NB4 (cell line): ENCODE measurements at regions not wholly inside any gene's neighbourhood (a gene's known extent, or its start where the extent isn't known, plus 50 kb on each side); places are given as distances from the start of the nearest gene placed in this dataset.

ENCODE experiments used
- DNase-seq: peaks from one replicate; pipeline ENCODE4 v3.0.0; 2010; ENCODE audit warnings: low read depth
- H3K4me3 ChIP-seq: one replicate; pipeline ENCODE4 v1.5.1; 2011; ENCODE audit warnings: mild to moderate bottlenecking, low read depth, low read length, moderate library complexity
- CTCF ChIP-seq: IDR thresholded peaks from one replicate; pipeline ENCODE4 v1.5.1; 2012; ENCODE audit warnings: low read depth, low read length
- MAX ChIP-seq: IDR thresholded peaks from 2 replicates; pipeline ENCODE4 v1.6.1; 2011; ENCODE audit warnings: low read depth, low read length
- MYC ChIP-seq: IDR thresholded peaks from 2 replicates; pipeline ENCODE4 v1.6.1; 2011; ENCODE audit warnings: low read depth, low read length
- POLR2A ChIP-seq: IDR thresholded peaks from 2 replicates; pipeline ENCODE4 v1.6.1; 2011; ENCODE audit warnings: mild to moderate bottlenecking; ENCODE audit not compliant: insufficient read length; ENCODE audit errors: extremely low read depth

- DNase-seq = no peak
- H3K4me3 ChIP-seq = no peak overlapping the region
- TF ChIP-seq MAX = no peak
- TF ChIP-seq MYC = no peak
Observed at GRCh38 chr6:87794922-87795885, 93.2 kb upstream of the AKIRIN2 start.

- TF ChIP-seq CTCF (no peak), MYC (no peak), POLR2A (no peak), MAX (no peak)
- no peak overlapping the region for H3K4me3 ChIP-seq
- no peak for DNase-seq
Observed at GRCh38 chr6:87793315-87793714, 91.3 kb upstream of the AKIRIN2 start.

- H3K4me3 ChIP-seq = no peak overlapping the region
- no peak for DNase-seq
- TF ChIP-seq POLR2A (no peak), CTCF (no peak)
Observed at GRCh38 chr6:87791982-87792381, 89.9 kb upstream of the AKIRIN2 start.

GRCh38 chr6:87791485-87791884 is 89.5 kb upstream of the AKIRIN2 start:
- TF ChIP-seq CTCF = no peak
- TF ChIP-seq MAX = no peak
- TF ChIP-seq POLR2A = no peak
- TF ChIP-seq MYC = no peak
- no peak for DNase-seq

GRCh38 chr6:87791029-87791428 is 89.0 kb upstream of the AKIRIN2 start:
- TF ChIP-seq MYC = no peak
- TF ChIP-seq MAX = no peak
- TF ChIP-seq POLR2A = no peak
- TF ChIP-seq CTCF = no peak
- DNase-seq = no peak
- H3K4me3 ChIP-seq = no peak overlapping the region

More at GRCh38 chr6:87791485-87791884, 89.5 kb upstream of the AKIRIN2 start:
- H3K4me3 ChIP-seq = no peak overlapping the region

- DNase-seq = no peak
- H3K4me3 ChIP-seq = no peak overlapping the region
- TF ChIP-seq MAX (no peak), MYC (no peak), CTCF (no peak), POLR2A (no peak)
Observed at GRCh38 chr6:87789900-87790290, 87.9 kb upstream of the AKIRIN2 start.
